Erythroblast (primary cell): ENCODE measurements at regions not wholly inside any gene's neighbourhood (a gene's known extent, or its start where the extent isn't known, plus 50 kb on each side); places are given as distances from the start of the nearest gene placed in this dataset.

Source experiments
- GATA1 ChIP-seq: IDR thresholded peaks from 2 replicates; pipeline ENCODE4 v1.6.1; 2011; ENCODE audit warnings: low read depth, mild to moderate bottlenecking, control low read depth, low read length, moderate library complexity
- POLR2A ChIP-seq: IDR thresholded peaks from 2 replicates; pipeline ENCODE4 v1.6.1; 2011; ENCODE audit warnings: mild to moderate bottlenecking, low read length

DNA sequence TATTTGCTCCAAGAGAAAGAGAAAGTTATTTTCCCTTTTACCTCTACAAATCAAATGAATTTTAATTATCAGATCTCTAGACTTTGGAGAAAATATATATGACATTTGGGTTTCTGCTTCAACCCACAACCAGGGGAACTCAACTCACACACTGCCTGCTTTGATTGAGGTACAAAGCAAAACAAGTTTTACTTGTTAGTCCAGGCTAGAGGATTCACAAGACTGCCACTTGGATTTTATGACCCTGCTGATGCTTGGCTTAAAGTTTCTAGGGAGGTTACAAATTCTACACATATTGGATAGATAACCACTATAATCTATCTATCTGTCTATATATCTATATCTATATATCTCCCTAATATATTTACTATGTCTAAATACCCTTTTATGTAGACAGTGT, 467.3 kb upstream of the RGS18 start:
- TF ChIP-seq POLR2A (no peak), GATA1 (no peak)
